ENCODE measurements at regions not wholly inside any gene's neighbourhood (a gene's known extent, or its start where the extent isn't known, plus 50 kb on each side); places are given as distances from the start of the nearest gene placed in this dataset.
A peak's percentile ranks its signal among the peaks of the same experiment; 100 is the strongest.

DNA sequence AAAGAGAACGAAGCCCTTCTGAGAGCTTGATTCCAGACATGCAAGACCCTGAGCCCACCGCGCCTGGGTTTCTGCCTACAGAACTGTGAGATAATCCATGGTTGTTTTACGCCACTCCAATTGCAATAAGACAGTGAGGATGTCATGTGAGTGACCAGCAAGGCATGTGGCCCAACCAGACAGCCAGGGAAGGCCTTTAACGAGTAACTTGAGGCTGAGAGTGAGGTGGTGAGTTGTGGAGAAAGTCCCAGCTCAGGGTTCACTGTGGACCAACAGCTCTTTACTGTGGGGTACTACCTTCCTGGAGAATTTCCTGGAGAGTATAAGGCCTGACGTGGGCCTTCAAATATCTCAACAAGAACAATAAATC lies 153.9 kb downstream of the ETS2 start:
- intact Hi-C loops (cut with DNase I): no loop called here
- no peak for ATAC-seq

DNA sequence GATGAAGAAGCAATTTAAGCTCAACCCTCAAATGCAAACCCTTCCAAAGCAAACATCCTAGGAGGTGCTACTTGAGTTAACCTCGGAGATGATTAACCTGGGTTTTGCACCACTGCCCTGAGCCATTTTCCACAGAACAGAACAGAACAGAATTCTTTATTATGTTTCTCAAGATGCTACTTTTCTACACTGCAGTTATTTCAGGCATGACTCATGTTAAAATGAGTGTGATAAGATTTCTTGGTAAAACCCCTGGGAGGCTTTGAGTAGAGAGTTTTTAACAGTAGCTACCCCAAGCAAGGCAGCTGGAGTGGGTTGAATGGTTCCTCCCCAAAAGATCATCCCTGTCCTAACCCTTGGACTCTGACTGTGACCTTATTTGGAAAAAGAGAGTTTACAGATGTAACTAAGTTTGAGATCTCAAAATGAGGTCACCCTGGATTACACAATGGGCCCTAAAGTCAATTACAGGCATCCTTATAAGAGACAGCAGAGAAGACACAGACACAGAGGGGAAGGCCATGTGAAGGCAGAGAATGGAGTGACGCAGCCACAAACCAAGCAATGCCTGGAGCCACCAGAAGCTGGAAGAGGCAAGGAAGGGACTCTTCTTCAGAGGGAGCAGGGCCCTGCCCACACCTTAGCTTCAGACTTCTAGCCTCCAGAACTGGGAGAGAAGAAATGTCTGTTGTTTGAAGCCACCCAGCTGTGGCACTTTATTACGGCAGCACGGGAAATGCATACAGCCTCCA lies 153.4 kb downstream of the ETS2 start:
- H3K27ac ChIP-seq: peak overlapping the region; percentile 77

More for the DNA sequence above, 153.9 kb downstream of the ETS2 start:
- no peak overlapping the region for H3K4me3 ChIP-seq
- no peaks in the 10 kb centered on the region for H3K9me3 ChIP-seq
- H3K27me3 ChIP-seq: no peaks in the 10 kb centered on the region
- TF ChIP-seq, protein P1, sequence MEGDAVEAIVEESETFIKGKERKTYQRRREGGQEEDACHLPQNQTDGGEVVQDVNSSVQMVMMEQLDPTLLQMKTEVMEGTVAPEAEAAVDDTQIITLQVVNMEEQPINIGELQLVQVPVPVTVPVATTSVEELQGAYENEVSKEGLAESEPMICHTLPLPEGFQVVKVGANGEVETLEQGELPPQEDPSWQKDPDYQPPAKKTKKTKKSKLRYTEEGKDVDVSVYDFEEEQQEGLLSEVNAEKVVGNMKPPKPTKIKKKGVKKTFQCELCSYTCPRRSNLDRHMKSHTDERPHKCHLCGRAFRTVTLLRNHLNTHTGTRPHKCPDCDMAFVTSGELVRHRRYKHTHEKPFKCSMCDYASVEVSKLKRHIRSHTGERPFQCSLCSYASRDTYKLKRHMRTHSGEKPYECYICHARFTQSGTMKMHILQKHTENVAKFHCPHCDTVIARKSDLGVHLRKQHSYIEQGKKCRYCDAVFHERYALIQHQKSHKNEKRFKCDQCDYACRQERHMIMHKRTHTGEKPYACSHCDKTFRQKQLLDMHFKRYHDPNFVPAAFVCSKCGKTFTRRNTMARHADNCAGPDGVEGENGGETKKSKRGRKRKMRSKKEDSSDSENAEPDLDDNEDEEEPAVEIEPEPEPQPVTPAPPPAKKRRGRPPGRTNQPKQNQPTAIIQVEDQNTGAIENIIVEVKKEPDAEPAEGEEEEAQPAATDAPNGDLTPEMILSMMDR (IDR thresholded peaks at IDR 0.05): no peak
- H3K36me3 ChIP-seq: no peaks in the 10 kb centered on the region
- H3K27ac ChIP-seq: peak overlapping the region; percentile 77
- H3K4me1 ChIP-seq: peaks cover 13% of the 10 kb centered on the region
- no peak for DNase-seq

DNA sequence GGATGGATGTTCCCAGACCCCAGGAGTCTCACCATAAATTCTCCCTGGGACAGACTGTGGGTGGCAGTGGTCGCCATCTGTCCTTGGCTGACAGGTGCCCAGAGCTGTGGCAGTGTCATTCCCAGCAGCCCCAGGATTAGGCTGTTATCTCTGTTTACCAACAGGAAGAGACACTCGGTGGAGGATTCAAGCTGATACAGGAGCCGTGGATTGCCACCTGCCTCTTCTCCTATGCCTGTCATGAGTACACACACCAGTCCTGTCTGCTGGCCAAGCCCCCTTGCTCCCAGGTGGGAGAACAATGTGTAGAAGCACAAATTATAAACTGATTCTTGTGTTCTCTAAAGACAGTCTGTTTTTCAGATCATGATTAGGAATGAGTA lies 152.6 kb downstream of the ETS2 start:
- H3K9me3 ChIP-seq: no peaks in the 10 kb centered on the region
- H3K36me3 ChIP-seq: no peaks in the 10 kb centered on the region
- H3K27me3 ChIP-seq: no peaks in the 10 kb centered on the region
- TF ChIP-seq, protein P1 (IDR thresholded peaks at IDR 0.05): no peak
- no peak overlapping the region for H3K4me3 ChIP-seq
- H3K27ac ChIP-seq: peak overlapping the region; percentile 77
- ATAC-seq: no peak
- DNase-seq: no peak
- peaks cover 13% of the 10 kb centered on the region for H3K4me1 ChIP-seq
- intact Hi-C loops (cut with DNase I): no loop called here

More for the DNA sequence above, 153.4 kb downstream of the ETS2 start:
- H3K4me1 ChIP-seq: peaks cover 13% of the 10 kb centered on the region
- H3K27me3 ChIP-seq: no peaks in the 10 kb centered on the region
- H3K4me3 ChIP-seq: no peak overlapping the region
- DNase-seq: no peak
- no peaks in the 10 kb centered on the region for H3K36me3 ChIP-seq
- ATAC-seq: peak; percentile 57
- H3K9me3 ChIP-seq: no peaks in the 10 kb centered on the region
- TF ChIP-seq, protein P1 (IDR thresholded peaks at IDR 0.05): no peak
- intact Hi-C loops (cut with DNase I): no loop called here

DNA sequence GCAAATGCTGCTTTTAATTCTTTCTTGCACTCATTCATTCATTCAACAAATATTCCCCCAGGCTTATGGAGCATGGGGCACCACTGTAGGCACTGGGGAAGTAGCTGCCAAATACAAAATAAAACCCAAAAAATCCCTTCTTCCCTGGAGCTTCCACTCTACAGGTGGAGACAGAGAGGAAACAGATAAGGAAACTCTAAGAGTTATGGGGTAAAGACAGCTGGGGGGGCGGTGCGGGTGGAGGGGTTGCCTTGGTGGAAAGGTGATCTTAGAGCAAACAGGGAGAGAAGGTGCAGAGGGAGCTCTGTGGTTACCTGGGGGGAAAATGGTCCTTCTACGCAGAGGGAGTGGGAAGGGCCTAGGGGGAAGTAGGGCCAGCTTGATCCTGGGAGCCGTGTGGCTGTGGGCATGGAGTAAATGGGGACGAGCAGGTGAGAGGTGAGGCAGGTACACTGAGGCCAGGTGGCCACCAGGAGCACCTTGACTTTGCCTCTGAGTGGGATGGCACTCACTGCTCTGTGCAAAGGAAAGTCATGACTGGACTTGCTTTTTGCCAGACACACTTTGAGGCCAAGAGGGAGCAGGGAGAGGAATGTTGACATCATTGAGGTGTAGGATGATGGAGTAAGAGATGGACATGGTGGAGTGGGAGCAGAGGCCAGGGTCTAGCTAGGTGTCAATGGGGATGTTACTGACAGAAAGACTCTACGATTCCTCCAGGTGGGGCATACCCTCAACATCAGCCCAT lies 152.0 kb downstream of the ETS2 start:
- TF ChIP-seq, protein P1 (IDR thresholded peaks at IDR 0.05): no peak
- Histone ChIP-seq H3K27ac (peak overlapping the region; percentile 77), H3K4me3 (no peak overlapping the region), H3K9me3 (no peaks in the 10 kb centered on the region), H3K27me3 (no peaks in the 10 kb centered on the region), H3K4me1 (peaks cover 13% of the 10 kb centered on the region), H3K36me3 (no peaks in the 10 kb centered on the region)
- ATAC-seq: no peak
- DNase-seq: no peak
- intact Hi-C loops (cut with DNase I): no loop called here

DNA sequence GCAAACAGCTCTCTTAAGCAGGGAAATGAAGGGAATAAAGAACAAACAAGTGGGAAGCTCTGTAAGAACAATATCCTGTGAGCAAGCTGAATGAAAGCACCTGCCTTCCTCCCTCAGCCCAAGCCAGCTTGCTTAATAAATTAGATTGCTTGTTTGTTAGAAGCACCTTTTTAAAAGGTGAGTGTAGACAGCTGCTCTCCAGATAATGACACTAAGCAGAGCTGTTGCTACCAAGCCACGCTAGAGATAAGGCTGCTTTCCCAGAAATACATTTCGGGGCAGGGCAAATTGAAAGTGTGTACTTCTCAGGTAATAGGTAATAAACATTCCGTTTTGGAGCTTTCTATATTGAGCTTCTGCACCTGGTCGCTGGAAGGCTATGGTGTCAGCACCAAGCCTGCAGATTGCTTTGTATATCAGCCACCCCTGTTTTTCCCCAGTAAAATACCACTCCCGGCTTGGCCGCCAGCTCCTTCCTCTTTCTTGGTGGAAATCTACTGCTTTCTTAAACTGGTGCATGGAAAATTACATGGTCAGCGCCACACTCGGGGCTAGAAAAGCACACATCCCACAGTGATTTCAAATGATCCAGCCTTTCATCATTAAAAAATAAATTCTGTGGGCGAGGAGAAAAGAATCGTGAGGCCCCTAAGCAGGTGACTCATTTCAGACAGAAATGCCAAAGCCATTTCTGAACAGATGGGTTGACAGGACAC lies 151.3 kb downstream of the ETS2 start:
- DNase-seq: no peak
- H3K36me3 ChIP-seq: no peaks in the 10 kb centered on the region
- TF ChIP-seq, protein P1 (IDR thresholded peaks at IDR 0.05): no peak
- no peaks in the 10 kb centered on the region for H3K9me3 ChIP-seq
- H3K4me3 ChIP-seq: no peak overlapping the region
- peak; percentile 11 for ATAC-seq
- H3K27me3 ChIP-seq: no peaks in the 10 kb centered on the region
- intact Hi-C loops (cut with DNase I): no loop called here
- peak overlapping the region; percentile 2 for H3K27ac ChIP-seq
- peaks cover 13% of the 10 kb centered on the region for H3K4me1 ChIP-seq

All from upper lobe of right lung (tissue), 1 donor.